RWPE2 (cell line): ENCODE measurements at regions not wholly inside any gene's neighbourhood (a gene's known extent, or its start where the extent isn't known, plus 50 kb on each side); places are given as distances from the start of the nearest gene placed in this dataset.

Source experiments
- ATAC-seq: fragments of 200-7000 bp; cut with Tn5 transposase; 3 replicates; pipeline ENCODE4 v1.9.1; 2021; ENCODE audit warnings: low read depth
- DNase-seq: peaks from one replicate; pipeline ENCODE4 v3.0.0-alpha.2; 2020; ENCODE audit warnings: low spot score
- H3K27ac ChIP-seq: fragments of 450-650 bp; 2 replicates; pipeline ENCODE4 v1.5.1; 2017; ENCODE audit warnings: mild to moderate bottlenecking; ENCODE audit not compliant: poor library complexity, severe bottlenecking
- H3K27me3 ChIP-seq: fragments of 250-450 bp; sonication (Bioruptor Pico); 2 replicates; pipeline ENCODE4 v1.5.1; 2021; ENCODE audit warnings: mild to moderate bottlenecking, moderate library complexity; ENCODE audit not compliant: insufficient read depth, poor library complexity, severe bottlenecking
- H3K36me3 ChIP-seq: fragments of 250-450 bp; sonication (Bioruptor Pico); 2 replicates; pipeline ENCODE4 v1.5.1; 2020; ENCODE audit warnings: low read depth, mild to moderate bottlenecking, moderate library complexity
- H3K4me1 ChIP-seq: fragments of 250-450 bp; sonication (Bioruptor Pico); 2 replicates; pipeline ENCODE4 v1.5.1; 2021; ENCODE audit warnings: mild to moderate bottlenecking, moderate library complexity; ENCODE audit not compliant: insufficient read depth, poor library complexity, severe bottlenecking
- H3K4me3 ChIP-seq: fragments of 250-450 bp; sonication (Bioruptor Pico); 2 replicates; pipeline ENCODE4 v1.5.1; 2021; ENCODE audit warnings: mild to moderate bottlenecking, moderate library complexity; ENCODE audit not compliant: severe bottlenecking
- H3K9me3 ChIP-seq: fragments of 250-450 bp; sonication (Bioruptor Pico); 2 replicates; pipeline ENCODE4 v1.5.1; 2021; ENCODE audit warnings: mild to moderate bottlenecking, moderate library complexity; ENCODE audit not compliant: severe bottlenecking
- CTCF ChIP-seq: fragments of 450-650 bp; IDR thresholded peaks from one replicate; pipeline ENCODE4 v1.5.1; 2017; ENCODE audit warnings: mild to moderate bottlenecking, moderate library complexity; ENCODE audit not compliant: poor library complexity, severe bottlenecking

GRCh38 chr2:8098476-8099266 is 583.2 kb upstream of the ID2 start:
- DNase-seq (no peak), ATAC-seq (no peak)
- Histone ChIP-seq H3K36me3 (no peaks in the 10 kb centered on the region), H3K4me1 (peaks cover 7% of the 10 kb centered on the region), H3K4me3 (no peak overlapping the region), H3K9me3 (no peaks in the 10 kb centered on the region), H3K27me3 (no peaks in the 10 kb centered on the region), H3K27ac (no peak overlapping the region)
- no peak for TF ChIP-seq CTCF

- TF ChIP-seq CTCF: no peak
- no peak for ATAC-seq
- Histone ChIP-seq H3K27me3 (no peaks in the 10 kb centered on the region), H3K36me3 (no peaks in the 10 kb centered on the region), H3K9me3 (no peaks in the 10 kb centered on the region), H3K4me1 (peaks cover 7% of the 10 kb centered on the region), H3K27ac (no peak overlapping the region), H3K4me3 (no peak overlapping the region)
- DNase-seq: no peak
Observed at GRCh38 chr2:8099267-8099582, 582.6 kb upstream of the ID2 start.

- no peak for DNase-seq
- no peaks in the 10 kb centered on the region for H3K27me3 ChIP-seq
- no peak overlapping the region for H3K27ac ChIP-seq
- H3K36me3 ChIP-seq: no peaks in the 10 kb centered on the region
- no peaks in the 10 kb centered on the region for H3K9me3 ChIP-seq
- no peak overlapping the region for H3K4me3 ChIP-seq
- peaks cover 7% of the 10 kb centered on the region for H3K4me1 ChIP-seq
- ATAC-seq: no peak
- TF ChIP-seq CTCF: no peak
Observed at GRCh38 chr2:8101614-8102277, 580.1 kb upstream of the ID2 start.

- TF ChIP-seq CTCF: no peak
- H3K4me1 ChIP-seq: peaks cover 7% of the 10 kb centered on the region
- ATAC-seq (no peak), DNase-seq (no peak)
- no peaks in the 10 kb centered on the region for H3K36me3 ChIP-seq
- no peak overlapping the region for H3K27ac ChIP-seq
- no peaks in the 10 kb centered on the region for H3K27me3 ChIP-seq
- H3K9me3 ChIP-seq: no peaks in the 10 kb centered on the region
- H3K4me3 ChIP-seq: no peak overlapping the region
Observed at GRCh38 chr2:8102470-8102869, 579.4 kb upstream of the ID2 start.
